AG20443 (cell line): ENCODE measurements at regions not wholly inside any gene's neighbourhood (a gene's known extent, or its start where the extent isn't known, plus 50 kb on each side); places are given as distances from the start of the nearest gene placed in this dataset.

Experiments
- DNase-seq: peaks from one replicate; pipeline ENCODE4 v3.0.0; 2012; ENCODE audit warnings: low spot score, mixed read lengths

GRCh38 chr5:2802693-2803365 lies 51.4 kb upstream of the IRX2 start:
- no peak for DNase-seq

GRCh38 chr5:2801577-2802525 lies 50.4 kb upstream of the IRX2 start:
- no peak for DNase-seq
